Fibroblast of lung (primary cell): ENCODE measurements at regions not wholly inside any gene's neighbourhood (a gene's known extent, or its start where the extent isn't known, plus 50 kb on each side); places are given as distances from the start of the nearest gene placed in this dataset.

Experiments
- CTCF ChIP-seq, 2 donors: IDR thresholded peaks in 1 of 2; conservative IDR thresholded peaks in 1 of 2; 1 replicate in 1 of 2; 2 replicates in 1 of 2; pipeline ENCODE4 v1.5.1; 2011 to 2012; ENCODE audit warnings: low read length in 2 of 2, control low read depth in 1 of 2, inconsistent platforms in 1 of 2, low read depth in 1 of 2, mild to moderate bottlenecking in 1 of 2
- EZH2 ChIP-seq: IDR thresholded peaks from 2 replicates; pipeline ENCODE4 v1.5.1; 2012; ENCODE audit warnings: low read length, control low read depth, mild to moderate bottlenecking; ENCODE audit errors: missing control alignments

GRCh38 chr6:20292905-20293304 is 80.6 kb upstream of the MBOAT1 start:
- TF ChIP-seq CTCF (conservative IDR thresholded peaks at IDR 0.05 in 1 of 2, IDR thresholded peaks at IDR 0.05 in 1 of 2; ENCODE audit: low read depth in 1 of 2, low read length in 2 of 2) (no peak), EZH2 (no peak)
